ENCODE measurements at regions not wholly inside any gene's neighbourhood (a gene's known extent, or its start where the extent isn't known, plus 50 kb on each side); places are given as distances from the start of the nearest gene placed in this dataset.
"Not testable (repeated sequence)": the region's sequence is repeated elsewhere in the genome, so short reads cannot be mapped to it uniquely, and the experiment has no call there.

- DNase-seq = no peak
Measured at GRCh38 chr15:69906256-69907185, 191.2 kb downstream of the TLE3 start.

- no peak for DNase-seq
Measured at GRCh38 chr15:69908060-69908459, 189.7 kb downstream of the TLE3 start.

GRCh38 chr15:69908590-69909420, 188.9 kb downstream of the TLE3 start:
- no peak for DNase-seq

GRCh38 chr15:69909719-69910444, 187.8 kb downstream of the TLE3 start:
- no peak for DNase-seq

- no peak for DNase-seq
Measured at GRCh38 chr15:69910514-69910913, 187.2 kb downstream of the TLE3 start.

GRCh38 chr15:69912116-69912515, 185.6 kb downstream of the TLE3 start:
- DNase-seq = no peak

GRCh38 chr15:69914040-69914439, 183.7 kb downstream of the TLE3 start:
- DNase-seq = no peak

- no peak for DNase-seq
Measured at GRCh38 chr15:69914960-69915359, 182.8 kb downstream of the TLE3 start.

- DNase-seq = no peak
Measured at GRCh38 chr15:69916169-69916785, 181.4 kb downstream of the TLE3 start.

GRCh38 chr15:69917056-69917455, 180.7 kb downstream of the TLE3 start:
- DNase-seq = no peak

GRCh38 chr15:69919816-69920215, 177.9 kb downstream of the TLE3 start:
- DNase-seq = no peak

GRCh38 chr15:69920221-69920620, 177.5 kb downstream of the TLE3 start:
- DNase-seq = no peak

- DNase-seq = no peak
Measured at GRCh38 chr15:69921626-69922619, 175.8 kb downstream of the TLE3 start.

GRCh38 chr15:69924531-69924930, 173.2 kb downstream of the TLE3 start:
- no peak for DNase-seq

- no peak for DNase-seq
Measured at GRCh38 chr15:69926006-69926405, 171.7 kb downstream of the TLE3 start.

- no peak for DNase-seq
Measured at GRCh38 chr15:69926721-69927120, 171.0 kb downstream of the TLE3 start.

GRCh38 chr15:69928890-69929289, 168.8 kb downstream of the TLE3 start:
- DNase-seq = not testable (repeated sequence)

- no peak for DNase-seq
Measured at GRCh38 chr15:69929905-69930630, 167.6 kb downstream of the TLE3 start.

- DNase-seq = no peak
Measured at GRCh38 chr15:69930754-69931153, 167.0 kb downstream of the TLE3 start.

GRCh38 chr15:69931156-69931555, 166.6 kb downstream of the TLE3 start:
- no peak for DNase-seq

GRCh38 chr15:69934607-69935006, 163.1 kb downstream of the TLE3 start:
- no peak for DNase-seq

Measured in stimulated activated naive CD4-positive, alpha-beta T cell (primary cell).